ENCODE measurements at regions not wholly inside any gene's neighbourhood (a gene's known extent, or its start where the extent isn't known, plus 50 kb on each side); places are given as distances from the start of the nearest gene placed in this dataset.

DNA sequence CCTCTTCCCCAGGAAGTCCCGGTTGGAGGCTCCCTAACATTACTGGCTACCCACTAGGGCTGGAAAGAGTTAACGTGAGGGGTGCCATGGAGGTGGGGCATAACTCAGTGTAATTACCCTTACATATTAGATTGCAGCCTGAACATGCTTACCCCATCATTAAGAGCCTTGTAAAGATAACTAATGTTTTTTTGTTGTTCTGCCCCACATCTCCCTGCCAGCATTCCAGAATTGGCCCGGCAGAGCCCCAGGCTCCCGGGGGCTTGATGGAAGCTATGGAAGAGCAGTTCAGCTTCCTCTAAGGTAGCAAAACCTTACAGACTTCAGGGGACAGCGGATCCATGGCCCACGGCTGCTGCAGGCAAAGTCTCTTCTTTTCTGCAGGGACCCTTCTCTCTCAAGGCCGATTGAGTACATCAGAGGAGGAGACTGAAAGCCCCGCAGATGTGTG is 166.1 kb upstream of the FOXQ1 start:
- TF ChIP-seq POLR2AphosphoS5 (IDR thresholded peaks at IDR 0.05; ENCODE audit: low read depth, low read length) (no peak), SIN3A (IDR thresholded peaks at IDR 0.05; ENCODE audit: borderline replicate concordance, insufficient read depth, low read length) (no peak)
- TF ChIP-seq, protein P1, sequence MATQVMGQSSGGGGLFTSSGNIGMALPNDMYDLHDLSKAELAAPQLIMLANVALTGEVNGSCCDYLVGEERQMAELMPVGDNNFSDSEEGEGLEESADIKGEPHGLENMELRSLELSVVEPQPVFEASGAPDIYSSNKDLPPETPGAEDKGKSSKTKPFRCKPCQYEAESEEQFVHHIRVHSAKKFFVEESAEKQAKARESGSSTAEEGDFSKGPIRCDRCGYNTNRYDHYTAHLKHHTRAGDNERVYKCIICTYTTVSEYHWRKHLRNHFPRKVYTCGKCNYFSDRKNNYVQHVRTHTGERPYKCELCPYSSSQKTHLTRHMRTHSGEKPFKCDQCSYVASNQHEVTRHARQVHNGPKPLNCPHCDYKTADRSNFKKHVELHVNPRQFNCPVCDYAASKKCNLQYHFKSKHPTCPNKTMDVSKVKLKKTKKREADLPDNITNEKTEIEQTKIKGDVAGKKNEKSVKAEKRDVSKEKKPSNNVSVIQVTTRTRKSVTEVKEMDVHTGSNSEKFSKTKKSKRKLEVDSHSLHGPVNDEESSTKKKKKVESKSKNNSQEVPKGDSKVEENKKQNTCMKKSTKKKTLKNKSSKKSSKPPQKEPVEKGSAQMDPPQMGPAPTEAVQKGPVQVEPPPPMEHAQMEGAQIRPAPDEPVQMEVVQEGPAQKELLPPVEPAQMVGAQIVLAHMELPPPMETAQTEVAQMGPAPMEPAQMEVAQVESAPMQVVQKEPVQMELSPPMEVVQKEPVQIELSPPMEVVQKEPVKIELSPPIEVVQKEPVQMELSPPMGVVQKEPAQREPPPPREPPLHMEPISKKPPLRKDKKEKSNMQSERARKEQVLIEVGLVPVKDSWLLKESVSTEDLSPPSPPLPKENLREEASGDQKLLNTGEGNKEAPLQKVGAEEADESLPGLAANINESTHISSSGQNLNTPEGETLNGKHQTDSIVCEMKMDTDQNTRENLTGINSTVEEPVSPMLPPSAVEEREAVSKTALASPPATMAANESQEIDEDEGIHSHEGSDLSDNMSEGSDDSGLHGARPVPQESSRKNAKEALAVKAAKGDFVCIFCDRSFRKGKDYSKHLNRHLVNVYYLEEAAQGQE (IDR thresholded peaks at IDR 0.05; ENCODE audit: insufficient read depth in 1 of 2, low read depth in 2 of 2, low read length in 2 of 2) = no peak
